GM18873 (cell line): ENCODE measurements at regions not wholly inside any gene's neighbourhood (a gene's known extent, or its start where the extent isn't known, plus 50 kb on each side); places are given as distances from the start of the nearest gene placed in this dataset.
"Not testable (repeated sequence)": the region's sequence is repeated elsewhere in the genome, so short reads cannot be mapped to it uniquely, and the experiment has no call there.

Source experiments
- ATAC-seq: cut with Tn5 transposase; IDR thresholded peaks from one replicate; pipeline ENCODE4 v1.9.1; 2021; ENCODE audit warnings: mild to moderate bottlenecking, moderate library complexity, moderate number of reproducible peaks; ENCODE audit not compliant: unreplicated experiment, low FRiP score

DNA sequence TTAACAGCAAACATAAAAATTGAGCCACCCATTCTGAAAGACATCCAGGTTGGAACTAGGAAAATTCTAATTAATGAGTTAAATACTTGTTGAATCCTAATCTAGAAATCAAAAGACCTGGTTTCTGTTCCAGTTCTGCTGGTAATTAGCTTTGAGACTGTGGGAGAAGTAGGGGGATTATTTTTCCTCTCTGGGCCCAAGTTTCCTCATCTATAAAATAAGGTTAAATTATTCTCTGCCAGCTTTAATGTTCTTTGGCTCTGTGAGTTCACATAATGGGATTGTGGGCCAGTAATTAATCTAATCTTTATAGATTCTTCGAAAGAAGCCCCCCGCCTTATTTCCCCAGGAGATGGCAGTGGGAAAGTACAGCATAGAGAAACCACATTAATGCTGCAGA lies 104.6 kb downstream of the ENC1 start:
- no peak for ATAC-seq

DNA sequence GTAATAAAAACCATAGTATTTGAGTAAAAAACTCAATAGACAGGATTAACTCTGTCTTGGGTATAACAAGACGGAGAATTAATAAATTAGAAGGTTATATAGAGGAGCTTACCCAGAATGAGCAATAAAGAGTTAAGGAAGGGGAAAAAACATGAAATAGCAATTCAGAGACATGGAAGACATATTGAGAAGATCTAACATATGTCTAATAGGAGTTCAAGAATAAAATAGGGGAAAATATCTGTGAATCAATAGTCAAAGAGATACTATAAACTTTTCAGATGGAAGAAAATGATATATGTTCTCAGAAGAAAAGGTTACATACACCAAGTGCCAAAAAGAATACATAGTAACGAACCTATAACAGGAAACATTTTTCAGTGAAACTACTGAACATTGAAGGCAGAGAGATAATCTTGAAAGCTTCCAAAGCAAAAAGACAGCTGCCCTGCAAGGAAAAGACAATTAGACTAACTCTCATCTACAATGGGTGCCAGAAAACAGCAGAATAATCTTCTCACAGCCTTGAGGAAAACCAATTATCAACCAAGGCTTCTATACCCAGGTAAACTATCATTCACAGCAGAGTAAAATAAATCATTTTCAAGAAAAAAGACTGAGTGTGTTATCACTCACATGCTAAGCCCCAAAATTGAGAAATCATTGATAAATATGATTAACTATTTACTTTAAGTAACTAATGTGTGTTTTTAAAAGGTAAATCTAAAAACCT lies 106.0 kb downstream of the ENC1 start:
- no peak for ATAC-seq

DNA sequence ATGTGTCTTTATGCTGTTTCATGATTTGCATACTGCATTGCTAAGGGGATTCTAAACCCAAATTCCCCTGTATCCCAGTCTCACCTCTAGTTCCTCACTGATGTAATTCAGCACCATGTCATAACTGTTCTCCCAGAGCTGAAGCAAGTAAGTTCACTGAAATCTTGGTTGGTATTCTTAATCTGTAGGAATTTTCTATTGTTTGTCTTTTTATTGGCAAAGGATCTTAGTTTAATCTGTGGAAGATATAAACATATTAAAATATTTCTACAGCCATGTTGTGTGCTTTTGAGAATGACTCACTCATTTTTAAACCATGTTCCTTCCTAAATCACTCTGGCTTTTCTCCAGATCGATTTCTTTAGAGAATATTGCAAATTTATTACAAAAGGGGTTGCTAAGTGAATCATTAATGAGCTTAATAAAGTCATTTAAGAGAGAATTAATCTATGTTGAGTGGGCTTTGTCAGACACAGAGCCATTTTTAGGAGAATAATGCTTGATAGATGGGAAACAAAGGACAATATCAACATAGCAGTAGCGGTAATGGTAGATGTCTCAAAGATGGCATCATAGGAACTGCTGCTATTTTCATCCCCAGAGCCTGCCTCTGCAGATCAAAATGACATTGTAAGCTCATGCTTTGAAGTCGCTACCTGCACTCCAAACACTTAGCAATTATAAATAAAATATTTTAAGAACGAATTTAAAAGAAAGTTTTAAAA lies 110.0 kb downstream of the ENC1 start:
- no peak for ATAC-seq

DNA sequence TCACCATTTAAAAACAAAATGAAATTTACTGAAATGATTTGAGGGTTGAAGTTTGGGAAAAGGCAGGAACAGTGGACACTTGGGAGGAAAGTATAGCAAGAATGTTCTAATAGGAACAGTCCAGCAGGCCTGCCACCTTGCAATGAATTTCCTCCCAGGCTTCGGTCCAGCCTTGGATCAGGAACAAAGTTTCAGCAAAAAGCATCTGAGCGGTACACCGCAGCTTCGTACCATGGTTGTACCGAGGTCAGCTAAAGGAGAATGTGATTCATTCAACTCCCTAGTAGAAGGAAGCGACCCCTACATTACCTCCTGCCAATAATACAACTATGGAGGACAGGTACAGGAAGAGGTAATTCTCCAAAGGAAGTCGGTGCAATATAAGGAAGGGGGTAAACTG lies 111.4 kb downstream of the ENC1 start:
- no peak for ATAC-seq

DNA sequence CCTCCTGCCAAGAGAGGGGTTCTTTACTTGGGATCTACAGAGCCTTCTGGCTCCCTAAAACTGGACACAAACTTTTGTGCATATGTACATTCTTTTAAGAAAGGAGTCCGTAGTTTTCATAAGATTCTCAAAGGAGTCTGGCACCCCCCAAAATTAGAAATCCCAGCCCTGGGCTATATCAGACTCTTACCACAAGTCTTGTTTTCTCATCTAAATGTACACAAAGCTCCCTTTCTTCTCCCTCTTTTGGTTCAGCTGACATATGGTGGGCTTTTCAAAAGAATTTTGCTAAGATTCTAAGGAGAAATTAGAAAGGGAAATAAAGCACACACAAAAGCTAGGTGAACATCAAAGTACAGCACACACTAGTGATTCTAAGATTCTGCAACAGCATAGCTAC lies 114.4 kb downstream of the ENC1 start:
- no peak for ATAC-seq

DNA sequence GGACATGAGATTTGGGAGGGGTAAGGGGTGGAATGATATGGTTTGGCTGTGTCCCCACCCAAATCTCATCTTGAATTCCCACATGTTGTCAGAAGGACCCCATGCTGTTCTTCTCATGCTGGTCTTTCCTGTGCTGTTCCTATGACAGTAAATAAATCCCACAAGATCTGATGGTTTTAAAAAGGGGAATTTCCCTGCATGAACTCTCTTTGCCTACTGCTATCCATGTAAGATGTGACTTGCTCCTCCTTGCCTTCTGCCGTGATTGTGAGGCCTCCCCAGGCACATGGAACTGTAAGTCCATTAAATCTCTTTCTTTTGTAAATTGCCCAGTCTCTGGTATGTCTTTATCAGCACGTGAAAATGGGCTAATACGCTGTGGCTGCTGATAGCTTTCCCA lies 115.8 kb downstream of the ENC1 start:
- not testable (repeated sequence) for ATAC-seq

DNA sequence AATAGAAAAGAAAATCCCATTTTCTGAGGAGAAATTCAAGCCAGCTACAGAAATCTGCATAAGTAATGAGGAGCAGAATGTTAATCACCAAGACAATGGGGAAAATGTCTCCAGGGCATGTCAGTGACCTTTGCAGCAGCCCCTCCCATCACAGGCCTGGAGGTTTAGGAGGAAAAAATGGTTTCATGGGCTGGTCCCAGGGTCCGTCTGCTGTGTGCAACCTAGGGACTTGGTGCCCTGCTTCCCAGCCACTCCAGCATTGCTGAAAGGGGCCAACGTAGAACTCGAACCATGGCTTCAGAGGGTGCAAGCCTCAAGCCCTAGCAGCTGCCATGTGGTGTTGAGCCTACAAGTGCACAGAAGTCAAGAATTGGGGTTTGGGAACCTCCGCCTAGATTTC lies 116.8 kb downstream of the ENC1 start:
- ATAC-seq, result not testable (repeated sequence)

DNA sequence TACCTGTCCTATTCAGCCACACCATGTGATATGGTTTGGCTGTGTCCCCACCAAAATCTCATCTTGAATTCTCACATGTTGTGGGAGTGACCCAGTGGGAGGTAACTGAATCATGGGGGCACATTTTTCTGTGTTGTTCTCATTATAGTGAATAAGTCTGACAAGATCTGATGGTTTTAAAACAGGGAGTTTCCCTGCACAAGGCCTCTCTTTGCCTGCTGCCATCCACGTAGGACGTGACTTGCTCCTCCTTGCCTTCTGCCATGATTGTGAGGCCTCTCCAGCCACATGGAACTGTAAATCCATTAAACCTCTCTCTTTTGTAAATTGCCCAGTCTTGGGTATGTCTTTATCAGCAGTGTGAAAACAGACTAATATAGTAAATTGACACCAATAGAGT lies 117.7 kb downstream of the ENC1 start:
- ATAC-seq, result not testable (repeated sequence)

DNA sequence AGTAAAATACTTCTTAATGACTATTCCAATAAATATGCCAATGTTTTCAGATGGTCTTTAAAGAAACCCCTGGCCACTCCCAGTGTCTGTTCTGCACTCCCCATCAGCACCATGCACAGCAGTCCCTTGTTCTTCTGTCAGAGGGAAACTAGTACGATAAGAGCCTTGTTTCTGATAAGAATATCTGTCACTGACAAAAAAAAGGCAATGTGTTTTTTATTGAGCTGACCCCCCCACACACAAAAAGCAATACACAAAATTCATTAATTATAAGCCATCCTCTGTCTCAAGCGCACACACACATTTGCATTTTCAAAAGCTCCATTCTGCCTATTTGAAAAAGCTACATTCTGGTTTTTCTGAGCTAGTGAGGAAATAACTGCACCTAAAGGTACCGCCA lies 119.1 kb downstream of the ENC1 start:
- no peak for ATAC-seq

DNA sequence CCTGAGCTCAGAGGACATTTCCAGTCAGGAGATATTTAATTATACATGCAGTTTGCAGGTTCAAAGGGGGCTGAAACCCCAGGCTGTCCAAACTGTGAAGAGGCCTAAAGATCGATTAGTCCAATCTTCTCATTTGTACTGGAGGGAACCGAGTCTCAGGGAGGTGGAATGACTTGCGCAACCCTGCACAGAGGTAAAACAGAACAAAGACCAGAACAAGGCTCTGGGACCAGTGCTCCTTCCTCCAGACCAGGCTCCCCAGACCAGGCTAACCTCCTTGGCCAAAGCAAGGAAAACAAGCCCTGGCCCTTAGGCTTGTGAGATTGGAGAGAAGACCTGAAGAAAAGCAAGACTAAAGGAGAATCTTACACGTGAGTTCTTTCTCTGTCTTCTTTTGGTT lies 120.8 kb downstream of the ENC1 start:
- no peak for ATAC-seq

DNA sequence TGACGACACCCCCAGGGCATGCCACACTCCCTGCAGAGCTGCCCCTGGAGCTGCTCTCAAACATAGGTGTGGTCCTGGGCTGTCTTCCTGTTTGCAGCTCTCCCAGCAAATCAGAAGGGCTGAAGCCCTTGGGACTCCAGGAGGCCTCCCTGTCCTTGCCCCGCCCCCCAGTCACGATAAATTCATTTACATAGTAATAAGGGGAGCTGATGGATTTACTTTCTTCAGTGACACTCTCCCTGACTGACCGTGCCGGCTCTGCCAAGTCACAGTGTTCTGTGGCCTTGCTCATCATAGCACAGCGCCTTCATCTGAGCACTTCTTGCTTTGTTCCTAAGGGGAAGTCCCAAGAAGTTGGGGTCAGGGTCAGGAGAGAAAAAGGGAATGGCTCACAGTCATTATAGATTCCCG lies 121.4 kb downstream of the ENC1 start:
- no peak for ATAC-seq

DNA sequence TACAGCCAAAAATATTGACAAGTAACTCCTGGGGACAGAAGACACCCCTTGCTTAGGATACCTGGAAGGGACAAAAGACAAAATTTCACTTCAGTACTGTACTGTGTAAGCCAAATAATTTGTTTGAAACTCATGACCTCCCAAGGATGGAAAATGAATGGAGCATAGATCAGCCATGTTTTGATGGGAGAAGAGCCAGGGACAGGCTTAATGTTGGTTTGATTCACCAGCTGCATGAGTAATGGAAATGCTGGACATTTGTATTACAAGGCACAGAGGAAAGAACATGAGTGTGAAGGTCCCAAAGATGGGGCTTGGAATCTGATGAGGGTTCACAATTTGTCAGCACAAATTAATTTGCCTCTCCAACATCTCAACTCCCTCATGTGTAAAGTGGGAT lies 122.8 kb downstream of the ENC1 start:
- ATAC-seq, result no peak

DNA sequence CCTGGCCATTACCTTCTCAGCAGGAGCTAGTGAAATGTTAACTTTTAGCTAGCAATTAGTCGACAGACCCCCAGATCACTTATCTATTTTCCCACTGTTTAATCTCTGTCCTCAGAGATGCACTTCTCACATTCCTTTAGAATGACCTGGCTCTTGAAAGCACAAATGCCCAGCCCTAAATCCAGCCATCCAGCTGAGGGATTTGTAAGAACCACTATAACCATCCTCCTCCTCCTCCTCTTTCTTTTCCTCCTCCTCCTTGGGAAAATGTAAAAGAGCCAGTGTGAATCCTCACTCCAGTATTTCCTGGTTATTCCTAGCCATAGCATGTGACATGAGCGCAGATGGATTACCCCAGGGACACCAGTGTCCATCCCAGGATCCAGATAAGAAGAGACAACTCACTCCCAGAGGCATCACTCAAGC lies 124.3 kb downstream of the ENC1 start:
- no peak for ATAC-seq

DNA sequence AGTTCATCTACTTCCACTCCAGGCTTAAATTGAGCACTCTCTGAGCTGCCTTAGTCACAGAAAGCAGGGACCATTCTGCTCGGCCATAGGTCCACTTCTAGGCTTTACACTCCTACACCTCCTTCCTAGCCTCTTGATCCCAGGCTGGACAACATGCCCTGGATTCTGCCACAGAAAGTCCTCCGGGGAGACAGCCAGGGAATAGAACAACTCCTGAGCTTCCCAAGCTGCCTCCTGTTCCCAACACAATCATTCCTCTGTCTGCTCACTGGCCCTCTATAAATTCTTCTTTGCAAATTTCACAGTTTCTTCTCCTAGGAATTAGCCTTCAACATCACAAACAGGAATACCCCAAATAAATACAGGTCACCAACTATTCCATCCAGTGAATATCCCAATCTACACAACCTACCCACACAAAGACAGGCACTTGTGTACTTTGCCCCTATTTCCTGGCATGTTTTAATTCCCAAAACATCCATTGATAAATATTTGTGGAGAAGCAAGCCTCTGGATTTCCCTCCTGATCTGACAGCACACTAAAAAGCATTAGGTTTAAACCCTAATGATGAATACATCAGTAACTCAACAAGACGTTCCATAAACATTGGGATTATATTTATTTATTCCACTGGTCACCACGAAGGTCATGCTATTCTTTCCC lies 125.5 kb downstream of the ENC1 start:
- ATAC-seq, result no peak

DNA sequence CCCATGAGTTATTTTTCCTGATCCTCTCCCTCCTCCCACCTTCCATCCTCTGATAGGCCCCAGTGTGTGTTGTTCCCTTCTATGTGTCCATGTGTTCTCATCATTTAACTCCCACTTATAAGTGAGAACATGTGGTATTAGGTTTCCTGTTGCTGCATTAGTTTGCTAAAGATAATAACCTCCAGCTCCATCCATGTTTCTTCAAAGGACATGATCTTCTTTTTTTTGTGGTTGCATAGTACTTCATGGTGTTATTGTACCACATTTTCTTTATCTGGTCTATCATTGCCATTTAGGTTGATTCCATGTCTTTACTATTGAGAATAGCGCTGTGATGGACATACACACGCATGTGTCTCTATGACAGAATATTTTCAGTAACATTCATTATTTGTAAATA lies 128.8 kb downstream of the ENC1 start:
- not testable (repeated sequence) for ATAC-seq

DNA sequence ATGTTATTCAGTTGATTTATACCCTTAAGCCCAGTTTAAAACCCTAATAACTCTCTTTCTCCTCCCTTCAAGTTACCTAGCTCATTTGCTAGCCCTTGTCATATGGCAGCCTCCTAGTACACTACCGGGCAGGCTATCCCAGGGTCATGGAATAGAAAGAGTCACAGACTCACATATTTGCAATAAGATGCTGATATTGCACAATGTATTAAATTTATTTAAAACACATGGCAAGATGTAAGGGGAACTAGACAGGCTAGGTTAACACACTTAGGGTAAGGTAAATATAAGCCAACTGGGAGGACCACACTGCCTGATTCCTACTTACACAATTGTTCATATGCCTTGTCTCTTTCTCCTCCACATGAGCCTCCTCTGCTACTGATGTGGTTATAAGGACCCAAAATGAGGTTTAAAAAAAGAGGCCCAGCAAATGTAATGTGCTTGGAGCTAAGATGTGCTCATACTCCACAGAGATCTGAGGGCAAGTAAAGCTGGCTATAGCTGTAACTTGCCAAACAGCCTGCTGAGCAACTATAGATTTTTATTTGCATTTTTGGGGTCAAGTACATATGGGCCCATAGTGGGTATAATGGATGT lies 130.0 kb downstream of the ENC1 start:
- ATAC-seq, result no peak

DNA sequence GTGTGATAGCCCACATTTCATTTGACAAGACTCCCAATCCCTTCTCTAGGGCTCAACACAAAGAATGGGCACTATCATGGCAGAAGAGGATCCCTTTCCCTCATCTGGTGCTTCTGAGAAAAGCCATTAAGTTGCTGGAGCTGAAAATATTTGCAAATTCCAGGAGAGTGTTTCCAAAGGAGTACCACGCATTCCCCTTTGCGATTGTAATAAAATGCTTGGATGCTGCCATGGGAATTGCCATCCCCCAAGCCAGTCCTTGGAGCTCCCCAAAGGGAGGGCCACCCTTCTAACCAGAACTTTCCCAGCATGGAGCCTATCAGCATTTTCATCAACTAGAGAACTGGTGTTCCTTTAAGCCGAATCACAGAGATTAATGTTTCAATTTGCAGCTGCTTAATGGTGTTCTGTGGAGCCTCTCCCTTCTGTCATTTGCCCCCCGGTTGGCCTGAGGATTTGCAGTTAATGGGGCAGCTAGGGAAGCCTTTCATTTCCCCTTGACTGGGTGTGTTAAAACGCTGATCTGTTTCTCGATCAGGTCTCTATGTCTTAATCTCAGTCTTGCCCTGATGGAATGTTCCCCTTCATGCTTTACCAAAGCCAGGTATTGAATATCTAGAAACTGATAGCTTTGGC lies 133.0 kb downstream of the ENC1 start:
- no peak for ATAC-seq

DNA sequence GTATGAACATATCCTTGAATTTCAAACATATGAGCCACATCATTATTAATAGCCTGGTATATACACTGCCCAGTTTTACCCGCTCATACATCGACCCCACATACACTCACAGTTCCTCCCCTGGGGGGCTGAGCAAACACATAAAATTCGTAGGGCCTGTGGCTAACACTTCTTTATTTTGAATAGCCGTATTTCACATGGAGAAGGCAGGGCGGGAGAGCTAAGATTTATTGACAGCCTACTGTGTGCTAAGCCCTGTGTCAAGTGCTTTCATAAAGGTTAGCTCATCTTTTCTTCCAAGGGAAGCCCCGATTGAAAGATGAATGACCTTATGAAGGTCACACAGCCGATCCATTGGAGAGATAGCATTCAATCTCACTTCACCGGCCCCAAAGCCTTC lies 134.4 kb downstream of the ENC1 start:
- ATAC-seq, result no peak

DNA sequence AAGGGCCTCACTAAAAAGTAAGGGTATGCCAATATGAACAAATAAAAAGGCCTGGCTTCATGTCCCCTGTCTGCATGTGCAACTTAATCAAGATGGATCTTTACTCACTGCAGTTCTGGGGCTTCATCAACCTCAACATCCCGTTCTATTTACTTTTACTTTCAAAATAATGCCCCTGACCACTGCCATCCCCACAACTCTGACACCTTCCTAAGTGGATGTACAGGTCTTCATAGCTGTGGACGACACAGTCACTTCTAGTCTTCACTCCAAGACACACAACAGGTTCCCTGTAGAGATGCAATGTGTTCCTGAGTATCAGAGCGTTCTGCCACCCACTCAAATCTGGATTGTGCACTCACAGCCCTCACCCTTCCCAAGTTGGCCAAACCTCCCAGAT lies 136.1 kb downstream of the ENC1 start:
- ATAC-seq, result no peak

DNA sequence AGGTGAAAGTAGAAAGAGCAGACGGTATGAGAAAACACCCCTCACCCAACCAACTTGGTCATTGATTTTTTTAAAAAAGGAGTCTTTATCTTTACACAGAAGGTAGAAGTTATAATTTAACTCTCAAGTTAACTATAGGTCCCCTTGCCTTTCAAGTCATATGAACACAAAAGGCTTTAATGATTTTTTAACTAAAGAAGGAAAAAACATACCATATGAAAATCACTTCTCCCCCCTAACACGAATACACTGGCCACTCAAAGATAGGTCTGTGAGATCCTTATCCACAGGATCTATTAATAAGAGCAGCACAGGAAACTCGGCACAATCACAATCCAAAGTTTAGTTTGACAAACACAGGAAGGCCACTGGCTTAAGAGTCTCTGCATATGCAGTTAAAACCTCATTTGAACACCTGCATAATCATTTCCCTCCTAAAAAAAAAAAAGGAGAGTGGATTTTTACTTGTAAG lies 138.0 kb downstream of the ENC1 start:
- ATAC-seq, result no peak
